GM12891 (cell line): ENCODE measurements at regions not wholly inside any gene's neighbourhood (a gene's known extent, or its start where the extent isn't known, plus 50 kb on each side); places are given as distances from the start of the nearest gene placed in this dataset.

ENCODE experiments used
- PAX5 ChIP-seq: IDR thresholded peaks from 2 replicates; pipeline ENCODE4 v1.6.1; 2011; ENCODE audit warnings: low read length, moderate library complexity, mild to moderate bottlenecking; ENCODE audit not compliant: insufficient read depth, severe bottlenecking
- POLR2A ChIP-seq: IDR thresholded peaks from 2 replicates; pipeline ENCODE4 v1.6.1; 2011; ENCODE audit warnings: low read depth, low read length, control low read depth
- POLR2AphosphoS5 ChIP-seq: IDR thresholded peaks from 2 replicates; pipeline ENCODE4 v1.6.1; 2011; ENCODE audit warnings: low read depth, low read length, control low read depth
- POU2F2 ChIP-seq: IDR thresholded peaks from 2 replicates; pipeline ENCODE4 v1.6.1; 2011; ENCODE audit warnings: low read depth, mild to moderate bottlenecking, control low read depth, low read length, moderate library complexity
- SPI1 ChIP-seq: IDR thresholded peaks from 2 replicates; pipeline ENCODE4 v1.6.1; 2011; ENCODE audit warnings: low read depth, low read length, control low read depth
- TAF1 ChIP-seq: IDR thresholded peaks from 2 replicates; pipeline ENCODE4 v1.6.1; 2011; ENCODE audit warnings: low read depth, low read length, control low read depth

DNA sequence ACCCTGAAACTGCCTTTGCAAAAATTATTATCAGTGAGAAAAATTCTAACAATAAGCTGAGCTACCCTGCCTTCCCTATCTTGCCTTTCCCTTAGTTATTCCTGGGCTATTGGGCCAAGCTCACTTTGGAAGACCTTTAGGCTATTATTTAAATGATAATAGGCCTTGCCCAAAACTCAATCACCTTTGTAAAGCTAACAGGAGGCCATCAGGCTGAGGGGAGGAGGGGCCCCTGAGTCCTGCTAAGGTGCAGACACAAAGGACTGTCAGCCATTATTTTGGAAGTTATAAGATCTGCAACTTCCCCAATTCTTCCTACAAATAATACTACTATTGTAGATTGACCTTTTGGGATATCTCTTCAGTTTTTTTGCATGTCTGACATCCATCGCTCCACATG is 278.8 kb upstream of the DIAPH2 start:
- no peak for TF ChIP-seq POLR2AphosphoS5
- no peak for TF ChIP-seq POLR2A
- TF ChIP-seq SPI1: no peak
- no peak for TF ChIP-seq TAF1
- no peak for TF ChIP-seq POU2F2
- no peak for TF ChIP-seq PAX5
